HEK293 (cell line): ENCODE measurements at regions not wholly inside any gene's neighbourhood (a gene's known extent, or its start where the extent isn't known, plus 50 kb on each side); places are given as distances from the start of the nearest gene placed in this dataset.
A peak's percentile ranks its signal among the peaks of the same experiment; 100 is the strongest.

Experiments
- CTCF ChIP-seq: fragments of 450-650 bp; formaldehyde crosslinking; IDR thresholded peaks from 2 replicates; pipeline ENCODE4 v1.5.1; 2016; ENCODE audit warnings: missing biosample characterization, missing genetic modification characterization
- HOXA7 ChIP-seq: sonication (generic); formaldehyde crosslinking; IDR thresholded peaks from 2 replicates; pipeline ENCODE4 v1.8.1; 2022; ENCODE audit warnings: missing genetic modification reagents, borderline replicate concordance
- TCF7L2 ChIP-seq: IDR thresholded peaks from 2 replicates; pipeline ENCODE4 v1.6.1; 2011; ENCODE audit warnings: low read depth, mild to moderate bottlenecking, inconsistent platforms, low read length, moderate library complexity, borderline replicate concordance
- ZBTB17 ChIP-seq: fragments of 450-650 bp; formaldehyde crosslinking; IDR thresholded peaks from 2 replicates; pipeline ENCODE4 v1.5.1; 2016; ENCODE audit warnings: missing biosample characterization, missing genetic modification characterization
- ZFHX2 ChIP-seq: fragments of 450-650 bp; formaldehyde crosslinking; conservative IDR thresholded peaks from 2 replicates; pipeline ENCODE4 v1.5.1; 2016; ENCODE audit warnings: missing biosample characterization, missing genetic modification characterization
- ZNF132 ChIP-seq: fragments of 450-650 bp; formaldehyde crosslinking; IDR thresholded peaks from 2 replicates; pipeline ENCODE4 v1.5.1; 2017; ENCODE audit warnings: missing biosample characterization, missing genetic modification characterization, borderline replicate concordance
- ZNF133 ChIP-seq: fragments of 450-650 bp; formaldehyde crosslinking; IDR thresholded peaks from 2 replicates; pipeline ENCODE4 v1.5.1; 2016; ENCODE audit warnings: missing biosample characterization, missing genetic modification characterization
- ZNF18 ChIP-seq: fragments of 450-650 bp; formaldehyde crosslinking; IDR thresholded peaks from 2 replicates; pipeline ENCODE4 v1.5.1; 2016; ENCODE audit warnings: missing biosample characterization, missing genetic modification characterization
- ZNF184 ChIP-seq: fragments of 450-650 bp; IDR thresholded peaks from 2 replicates; pipeline ENCODE4 v1.5.1; 2018; ENCODE audit warnings: missing biosample characterization, mild to moderate bottlenecking, missing genetic modification characterization
- ZNF24 ChIP-seq: fragments of 450-650 bp; formaldehyde crosslinking; IDR thresholded peaks from 2 replicates; pipeline ENCODE4 v1.5.1; 2016; ENCODE audit warnings: missing biosample characterization, missing genetic modification characterization
- ZNF26 ChIP-seq: fragments of 450-650 bp; formaldehyde crosslinking; IDR thresholded peaks from 2 replicates; pipeline ENCODE4 v1.5.1; 2016; ENCODE audit warnings: missing biosample characterization, missing genetic modification characterization
- ZNF274 ChIP-seq, 2 experiments: fragments of 200-500 bp in 1 of 2; fragments of 450-650 bp in 1 of 2; sonication (Bioruptor generic) in 1 of 2; formaldehyde crosslinking in 1 of 2; IDR thresholded peaks; 2 replicates each; pipeline versions ENCODE4 v1.5.1 to v1.6.1; 2014 to 2016; ENCODE audit warnings: borderline replicate concordance in 1 of 2, inconsistent platforms in 1 of 2, low read length in 1 of 2, missing biosample characterization in 1 of 2, missing genetic modification characterization in 1 of 2
- ZNF335 ChIP-seq: fragments of 450-650 bp; formaldehyde crosslinking; conservative IDR thresholded peaks from 2 replicates; pipeline ENCODE4 v1.5.1; 2016; ENCODE audit warnings: missing biosample characterization, missing genetic modification characterization
- ZNF514 ChIP-seq: fragments of 450-650 bp; formaldehyde crosslinking; IDR thresholded peaks from 2 replicates; pipeline ENCODE4 v1.5.1; 2016; ENCODE audit warnings: missing biosample characterization, missing genetic modification characterization

- TF ChIP-seq ZNF335 (peak; percentile 57), ZNF132 (no peak), ZNF133 (no peak), CTCF (tag by site-specific recombination) (no peak), ZNF184 (tag by site-specific recombination) (no peak), ZNF26 (no peak), TCF7L2 (no peak), ZNF24 (peak; percentile 96), ZFHX2 (tag by site-specific recombination) (no peak), ZBTB17 (tag by site-specific recombination) (peak; percentile 85), ZNF514 (tag by site-specific recombination) (no peak), ZNF274 (IDR thresholded peaks at IDR 0.05; ENCODE audit: low read length) (no peak), ZNF274 (tag by site-specific recombination; IDR thresholded peaks at IDR 0.05; ENCODE audit: borderline replicate concordance) (no peak), HOXA7 (CRISPR knock-in tag) (no peak), ZNF18 (tag by site-specific recombination) (peak; percentile 76; the same call in 1 of the 2 replicates)
These were observed 139.0 kb downstream of the PXDC1 start for GRCh38 chr6:3612341-3613041.
